GM12878 (cell line): ENCODE measurements at regions not wholly inside any gene's neighbourhood (a gene's known extent, or its start where the extent isn't known, plus 50 kb on each side); places are given as distances from the start of the nearest gene placed in this dataset.

Source experiments
- ATAC-seq: fragments of 200-7000 bp; cut with Tn5 transposase; 3 replicates; pipeline ENCODE4 v1.9.1; 2020; ENCODE audit warnings: mild to moderate bottlenecking, moderate library complexity
- BruUV-seq: library from RNA; stranded (reverse); fragments of 400-500 nt; replicated peaks from 2 replicates; lab custom pipeline; 2021; lab: Mats Ljungman, UMichigan
- CTCF ChIA-PET: fragments of 300-600 bp; sonication (Branson Sonifier 250); formaldehyde crosslinking; extraction: SDS; loops from one replicate; lab custom pipeline; 2021; ENCODE audit warnings: inconsistent platforms; lab: Yijun Ruan, JAX
- POLR2A ChIA-PET: fragments of 350-600 bp; formaldehyde crosslinking; extraction: SDS; loops from one replicate; lab custom pipeline; 2021; ENCODE audit warnings: inconsistent platforms; lab: Charles Lee
- RAD21 ChIA-PET: fragments of 300-600 bp; sonication (Branson Sonifier 250); formaldehyde crosslinking; loops from one replicate; lab custom pipeline; 2023; ENCODE audit warnings: antibody characterized with exemption; ENCODE audit not compliant: unreplicated experiment; lab: Charles Lee
- SMC1A ChIA-PET: fragments of 300-600 bp; sonication (Branson Sonifier 250); formaldehyde crosslinking; loops from one replicate; lab custom pipeline; 2023; ENCODE audit not compliant: unreplicated experiment, uncharacterized antibody; lab: Charles Lee
- DNase-seq: peaks from one replicate; pipeline ENCODE4 v3.0.0-alpha.2; 2011; ENCODE audit warnings: low read depth, low spot score
- FAIRE-seq: peaks from 3 replicates; lab custom pipeline; 2011; peaks lifted over from hg19 to GRCh38; lab: Jason Lieb, UNC
- H2AFZ ChIP-seq: 2 replicates; pipeline ENCODE4 v1.6.0; 2011; ENCODE audit warnings: low read depth, low read length, control low read depth; ENCODE audit not compliant: control insufficient read depth
- H3K27ac ChIP-seq: 2 replicates; pipeline ENCODE4 v1.5.1; 2011; ENCODE audit warnings: control low read depth; ENCODE audit not compliant: control insufficient read depth, insufficient read depth
- H3K27me3 ChIP-seq, 2 experiments: replicated peaks in 1 of 2; 2 replicates each; pipeline versions ENCODE4 v1.6.0 to v1.6.1; 2011; ENCODE audit warnings: low read length in 1 of 2; ENCODE audit not compliant: control insufficient read depth in 2 of 2, insufficient read depth in 2 of 2
- H3K36me3 ChIP-seq, 2 experiments: 2 replicates each; pipeline ENCODE4 v1.5.1; 2011; ENCODE audit warnings: low read length in 1 of 2; ENCODE audit not compliant: control insufficient read depth in 2 of 2, insufficient read depth in 2 of 2
- H3K4me1 ChIP-seq: 2 replicates; pipeline ENCODE4 v1.6.1; 2011; ENCODE audit warnings: mild to moderate bottlenecking, low read length, moderate library complexity, mixed read lengths; ENCODE audit not compliant: control insufficient read depth, insufficient read depth
- H3K4me2 ChIP-seq: 2 replicates; pipeline ENCODE4 v1.6.0; 2011; ENCODE audit warnings: control low read depth; ENCODE audit not compliant: control insufficient read depth, insufficient read depth
- H3K4me3 ChIP-seq: fragments of 200-600 bp; sonication (generic); 2 replicates; pipeline ENCODE4 v1.5.1; 2016
- H3K79me2 ChIP-seq: 2 replicates; pipeline ENCODE4 v1.6.0; 2011; ENCODE audit warnings: low read length; ENCODE audit not compliant: control insufficient read depth, insufficient read depth
- H3K9ac ChIP-seq: 2 replicates; pipeline ENCODE4 v1.8.0; 2011; ENCODE audit warnings: low read length, control low read depth, mixed read lengths; ENCODE audit not compliant: control insufficient read depth, insufficient read depth
- H3K9me3 ChIP-seq: replicated peaks from 3 replicates; pipeline ENCODE4 v1.5.1; 2011; ENCODE audit warnings: mild to moderate bottlenecking, low read length; ENCODE audit not compliant: control insufficient read depth, insufficient read depth
- H4K20me1 ChIP-seq: 2 replicates; pipeline ENCODE4 v1.6.0; 2011; ENCODE audit not compliant: control insufficient read depth, insufficient read depth
- CHD1 ChIP-seq: IDR thresholded peaks from 2 replicates; pipeline ENCODE4 v1.6.1; 2012; ENCODE audit warnings: low read depth, low read length, improper control_type of control experiment
- DPF2 ChIP-seq: fragments of 450-650 bp; IDR thresholded peaks from 2 replicates; pipeline ENCODE4 v1.6.1; 2017; ENCODE audit warnings: mild to moderate bottlenecking
- E2F8 ChIP-seq: fragments of 450-650 bp; IDR thresholded peaks from 2 replicates; pipeline ENCODE4 v1.6.1; 2018; ENCODE audit warnings: mild to moderate bottlenecking, low read depth, moderate library complexity; ENCODE audit not compliant: partially characterized antibody
- ELK1 ChIP-seq: IDR thresholded peaks from 2 replicates; pipeline ENCODE4 v1.6.1; 2012; ENCODE audit warnings: low read depth, low read length, improper control_type of control experiment
- HDAC2 ChIP-seq: fragments of 200-600 bp; sonication (generic); IDR thresholded peaks from 2 replicates; pipeline ENCODE4 v1.6.1; 2017
- IRF4 ChIP-seq: IDR thresholded peaks from 2 replicates; pipeline ENCODE4 v1.6.1; 2011; ENCODE audit warnings: low read depth, low read length
- IRF5 ChIP-seq: fragments of 450-650 bp; IDR thresholded peaks from 2 replicates; pipeline ENCODE4 v1.6.1; 2017; ENCODE audit warnings: borderline replicate concordance
- MAX ChIP-seq: IDR thresholded peaks from 2 replicates; pipeline ENCODE4 v1.6.1; 2012; ENCODE audit warnings: low read depth, low read length, improper control_type of control experiment
- NFXL1 ChIP-seq: fragments of 450-650 bp; IDR thresholded peaks from 2 replicates; pipeline ENCODE4 v1.6.1; 2017; ENCODE audit warnings: antibody characterized with exemption, mild to moderate bottlenecking, borderline replicate concordance
- NR2C1 ChIP-seq: fragments of 450-650 bp; IDR thresholded peaks from 2 replicates; pipeline ENCODE4 v1.6.1; 2017; ENCODE audit warnings: antibody characterized with exemption, mild to moderate bottlenecking, moderate library complexity
- POU2F2 ChIP-seq: IDR thresholded peaks from 3 replicates; pipeline ENCODE4 v1.6.1; 2011; ENCODE audit warnings: low read depth, mild to moderate bottlenecking, low read length, borderline replicate concordance
- RB1 ChIP-seq: fragments of 450-650 bp; formaldehyde crosslinking; IDR thresholded peaks from 2 replicates; pipeline ENCODE4 v1.6.1; 2017; ENCODE audit warnings: mild to moderate bottlenecking, borderline replicate concordance
- SMAD1 ChIP-seq: fragments of 450-650 bp; IDR thresholded peaks from 2 replicates; pipeline ENCODE4 v1.6.1; 2018; ENCODE audit warnings: mild to moderate bottlenecking, low read depth; ENCODE audit not compliant: partially characterized antibody
- SMAD5 ChIP-seq: IDR thresholded peaks from 2 replicates; pipeline ENCODE4 v1.6.1; 2016; ENCODE audit warnings: antibody characterized with exemption, low read depth
- TBL1XR1 ChIP-seq: IDR thresholded peaks from 2 replicates; pipeline ENCODE4 v1.6.1; 2012; ENCODE audit warnings: low read depth, low read length, improper control_type of control experiment
- YBX1 ChIP-seq: fragments of 450-650 bp; IDR thresholded peaks from 2 replicates; pipeline ENCODE4 v1.6.1; 2016; ENCODE audit warnings: antibody characterized with exemption
- ZNF384 ChIP-seq: IDR thresholded peaks from 2 replicates; pipeline ENCODE4 v1.6.1; 2012; ENCODE audit warnings: low read depth, mild to moderate bottlenecking, low read length, improper control_type of control experiment, borderline replicate concordance
- WGBS: methylation state at CpG from one replicate; pipeline ENCODE4 v1.1.6; 2016; ENCODE audit warnings: low lambda C conversion rate; ENCODE audit not compliant: insufficient replicate concordance, insufficient coverage; ENCODE audit errors: missing lambda C conversion rate; 5-methylcytosine and 5-hydroxymethylcytosine counted together
- in situ Hi-C: fragments of 300-500 bp; cut with MboI; formaldehyde crosslinking; loops from 9 replicates; pipeline ENCODE4 v1.14.3; 2018; ENCODE audit warnings: mixed read lengths
- intact Hi-C: fragments of 100-400 bp; cut with micrococcal nuclease; formaldehyde crosslinking; loops from one replicate; pipeline ENCODE4 v1.14.2; 2022; ENCODE audit not compliant: unreplicated experiment
- TF ChIP-seq, protein P1 (sequence below): fragments of 450-650 bp; formaldehyde crosslinking; IDR thresholded peaks from 2 replicates; pipeline ENCODE4 v1.4.0; 2022; ENCODE audit warnings: mild to moderate bottlenecking, moderate library complexity

DNA sequence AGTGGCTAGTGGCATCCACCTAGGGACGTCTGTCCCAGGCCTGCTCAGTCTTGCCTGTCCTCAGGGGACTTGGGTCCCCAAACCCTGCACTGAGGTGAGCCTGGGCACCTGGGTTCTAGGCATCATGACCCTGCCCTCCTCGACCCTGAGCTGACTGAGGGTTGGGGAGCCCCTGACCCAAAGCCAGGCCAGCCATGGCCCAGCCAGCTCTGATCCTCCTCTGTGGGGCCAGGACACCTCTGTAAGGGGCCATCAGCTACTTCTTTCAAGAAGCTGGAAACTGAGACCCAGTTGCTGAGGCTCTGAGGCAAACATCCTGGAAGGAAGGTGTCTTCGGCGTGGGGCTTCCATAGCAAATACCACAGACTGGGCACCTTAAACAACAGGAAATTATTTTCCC, 329.3 kb downstream of the QKI start:
- no peak for ATAC-seq

More for the DNA sequence above, 329.3 kb downstream of the QKI start:
- no peaks in the 10 kb centered on the region for H4K20me1 ChIP-seq
- no peaks in the 10 kb centered on the region for H3K79me2 ChIP-seq
- 46% methylated on average over 4 of the region's 4 CpGs for WGBS
- ChIA-PET POLR2A (no interaction called here), SMC1A (no interaction called here), RAD21 (no interaction called here), CTCF (no interaction called here)
- H3K9ac ChIP-seq: no peak overlapping the region
- H3K4me1 ChIP-seq: peaks cover 4% of the 10 kb centered on the region
- TF ChIP-seq IRF4 (no peak), CHD1 (no peak), ZNF384 (no peak), ELK1 (no peak), IRF5 (no peak), TBL1XR1 (no peak), RB1 (no peak), E2F8 (no peak), SMAD5 (no peak), DPF2 (no peak), YBX1 (no peak), NFXL1 (no peak), HDAC2 (no peak), NR2C1 (no peak), MAX (no peak), SMAD1 (no peak), POU2F2 (no peak)
- TF ChIP-seq, protein P1, sequence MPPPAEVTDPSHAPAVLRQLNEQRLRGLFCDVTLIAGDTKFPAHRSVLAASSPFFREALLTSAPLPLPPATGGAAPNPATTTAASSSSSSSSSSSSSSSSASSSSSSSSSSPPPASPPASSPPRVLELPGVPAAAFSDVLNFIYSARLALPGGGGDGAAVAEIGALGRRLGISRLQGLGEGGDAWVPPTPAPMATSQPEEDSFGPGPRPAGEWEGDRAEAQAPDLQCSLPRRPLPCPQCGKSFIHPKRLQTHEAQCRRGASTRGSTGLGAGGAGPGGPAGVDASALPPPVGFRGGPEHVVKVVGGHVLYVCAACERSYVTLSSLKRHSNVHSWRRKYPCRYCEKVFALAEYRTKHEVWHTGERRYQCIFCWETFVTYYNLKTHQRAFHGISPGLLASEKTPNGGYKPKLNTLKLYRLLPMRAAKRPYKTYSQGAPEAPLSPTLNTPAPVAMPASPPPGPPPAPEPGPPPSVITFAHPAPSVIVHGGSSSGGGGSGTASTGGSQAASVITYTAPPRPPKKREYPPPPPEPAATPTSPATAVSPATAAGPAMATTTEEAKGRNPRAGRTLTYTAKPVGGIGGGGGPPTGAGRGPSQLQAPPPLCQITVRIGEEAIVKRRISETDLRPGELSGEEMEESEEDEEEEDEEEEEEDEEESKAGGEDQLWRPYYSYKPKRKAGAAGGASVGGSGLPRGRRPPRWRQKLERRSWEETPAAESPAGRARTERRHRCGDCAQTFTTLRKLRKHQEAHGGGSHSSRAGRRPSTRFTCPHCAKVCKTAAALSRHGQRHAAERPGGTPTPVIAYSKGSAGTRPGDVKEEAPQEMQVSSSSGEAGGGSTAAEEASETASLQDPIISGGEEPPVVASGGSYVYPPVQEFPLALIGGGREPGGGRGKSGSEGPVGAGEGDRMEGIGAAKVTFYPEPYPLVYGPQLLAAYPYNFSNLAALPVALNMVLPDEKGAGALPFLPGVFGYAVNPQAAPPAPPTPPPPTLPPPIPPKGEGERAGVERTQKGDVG (CRISPR knock-in tag): no peak
- no peaks in the 10 kb centered on the region for H3K36me3 ChIP-seq
- no peak overlapping the region for H2AFZ ChIP-seq
- intact Hi-C loops: no loop called here
- no peak overlapping the region for H3K4me2 ChIP-seq
- no peak overlapping the region for H3K4me3 ChIP-seq
- H3K27ac ChIP-seq: no peak overlapping the region
- peaks cover 1% of the 10 kb centered on the region; the same call in 2 of the 3 replicates for H3K9me3 ChIP-seq
- BruUV-seq: no TSS peak
- no peak for DNase-seq
- in situ Hi-C loops: no loop called here
- FAIRE-seq: no peak
- no peaks in the 10 kb centered on the region for H3K27me3 ChIP-seq
